ENCODE measurements at regions not wholly inside any gene's neighbourhood (a gene's known extent, or its start where the extent isn't known, plus 50 kb on each side); places are given as distances from the start of the nearest gene placed in this dataset.

GRCh38 chr4:20456407-20456806 is 204.7 kb downstream of the SLIT2 start:
- no peak for TF ChIP-seq YY1 (IDR thresholded peaks at IDR 0.05; ENCODE audit: insufficient read depth, insufficient read length)
- TF ChIP-seq SUZ12 (IDR thresholded peaks at IDR 0.05; ENCODE audit: extremely low read depth, insufficient read depth, insufficient read length), result no peak
- TF ChIP-seq ZNF274 (IDR thresholded peaks at IDR 0.05; ENCODE audit: low read depth, low read length), result no peak
